Activated naive CD8-positive, alpha-beta T cell treated with anti-CD3 and anti-CD28 coated beads, Interleukin-2, amount 50 U/mL, for 16 hours (primary cell): ENCODE measurements at regions not wholly inside any gene's neighbourhood (a gene's known extent, or its start where the extent isn't known, plus 50 kb on each side); places are given as distances from the start of the nearest gene placed in this dataset.

Experiments used
- DNase-seq: peaks from one replicate; pipeline ENCODE4 v3.0.0-alpha.2; 2020; ENCODE audit warnings: low read depth, low spot score

DNA sequence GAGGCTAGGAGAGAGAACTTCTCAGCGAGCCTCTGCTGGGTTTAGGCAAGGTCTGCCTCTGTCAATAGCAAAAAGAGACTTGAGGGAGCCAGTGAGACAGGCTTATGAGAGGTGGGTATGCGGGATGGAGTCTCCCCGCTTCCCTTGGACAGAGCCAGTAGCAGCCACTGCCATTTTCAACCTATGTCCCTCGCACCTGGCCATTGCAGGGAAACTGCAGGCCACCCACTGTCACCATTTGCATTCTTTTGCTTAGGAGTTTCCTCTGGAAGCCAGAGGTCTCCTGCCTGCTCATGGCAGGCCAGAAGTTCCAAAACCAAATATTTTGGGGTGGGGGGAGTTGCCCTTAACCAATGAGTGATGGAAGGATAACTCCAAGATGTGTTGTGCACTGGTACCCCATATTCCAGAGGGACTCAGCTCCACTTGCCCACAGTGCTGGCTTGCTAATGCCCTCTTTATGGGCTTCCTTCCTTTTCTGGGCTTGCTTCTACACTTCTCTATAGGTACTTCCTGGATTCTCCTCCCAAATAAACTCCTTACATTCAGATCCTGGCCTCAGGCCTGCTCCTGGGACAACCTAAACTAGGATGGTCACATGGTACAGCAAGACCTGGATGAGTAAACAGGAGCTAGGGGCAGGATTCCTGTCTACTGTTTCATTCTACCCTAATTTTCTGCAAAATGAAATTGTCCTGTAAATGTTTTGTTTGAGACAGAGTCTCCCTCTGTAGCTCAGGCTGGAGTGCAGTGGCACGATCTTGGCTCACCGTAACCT, 108.9 kb upstream of the PROK2 start:
- no peak for DNase-seq

DNA sequence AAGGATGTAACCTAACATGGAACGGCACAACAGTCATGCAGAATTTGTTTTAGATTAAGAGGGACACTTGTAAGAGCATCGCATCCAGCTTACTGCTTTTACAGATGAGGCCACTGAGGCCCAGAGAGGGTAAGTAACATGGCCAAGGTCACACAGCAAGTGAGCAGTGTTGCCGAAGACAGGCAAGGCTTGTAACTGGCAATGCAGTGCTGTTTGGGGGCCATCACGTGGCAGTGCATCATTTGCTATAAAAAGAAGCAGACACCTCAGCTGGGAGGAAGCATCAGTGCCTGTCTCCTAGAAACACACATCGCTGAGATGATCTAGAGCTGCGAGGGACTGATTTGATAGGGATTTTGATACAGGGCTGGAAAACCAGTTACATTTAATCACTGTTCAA, 108.2 kb upstream of the PROK2 start:
- DNase-seq = no peak

DNA sequence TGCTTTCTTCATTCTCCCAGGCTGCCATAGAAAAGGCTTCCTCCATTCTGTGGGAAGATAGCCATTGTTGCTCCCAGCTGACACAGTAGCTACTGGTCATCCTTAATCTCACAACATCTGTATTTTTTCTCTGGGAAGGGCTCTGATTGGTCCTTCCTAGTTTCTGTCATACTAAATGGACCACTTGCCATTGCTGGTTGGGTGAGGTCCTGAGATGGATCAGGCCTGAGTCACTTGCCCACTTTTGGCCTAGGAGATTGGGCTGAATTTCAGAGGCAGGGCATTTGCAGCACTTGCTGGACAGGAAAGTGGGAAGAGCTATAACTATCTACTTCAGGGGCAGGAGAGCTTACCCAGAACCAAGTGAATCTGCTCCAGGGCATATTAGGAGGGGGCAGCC, 106.5 kb upstream of the PROK2 start:
- no peak for DNase-seq

DNA sequence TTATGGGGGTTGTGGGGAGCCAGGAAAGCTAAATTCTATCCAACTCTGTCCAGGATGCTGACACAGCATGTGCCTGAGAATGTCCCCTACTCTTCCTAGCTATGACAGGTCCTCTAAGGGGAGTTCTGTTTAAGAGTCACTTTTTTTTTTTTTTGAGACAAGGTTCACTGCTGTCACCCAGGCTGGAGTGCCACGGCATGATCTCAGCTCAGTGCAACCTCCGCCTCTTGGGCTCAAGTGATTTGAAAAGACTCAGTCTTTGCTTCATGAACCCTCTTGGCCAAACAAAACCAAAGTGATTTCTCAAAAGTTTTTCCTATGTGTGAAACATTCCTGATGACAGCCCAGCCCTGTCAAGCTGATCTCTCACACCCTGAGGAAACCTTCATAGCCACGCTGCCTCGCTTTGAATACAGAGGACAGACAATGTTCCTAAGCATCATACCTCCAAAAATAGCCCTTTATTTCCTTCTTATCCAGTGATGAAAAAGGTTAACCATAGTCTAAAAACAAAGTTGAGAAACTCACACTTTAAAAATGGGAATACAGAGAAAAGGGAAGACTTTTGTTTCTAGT, 105.5 kb upstream of the PROK2 start:
- no peak for DNase-seq

DNA sequence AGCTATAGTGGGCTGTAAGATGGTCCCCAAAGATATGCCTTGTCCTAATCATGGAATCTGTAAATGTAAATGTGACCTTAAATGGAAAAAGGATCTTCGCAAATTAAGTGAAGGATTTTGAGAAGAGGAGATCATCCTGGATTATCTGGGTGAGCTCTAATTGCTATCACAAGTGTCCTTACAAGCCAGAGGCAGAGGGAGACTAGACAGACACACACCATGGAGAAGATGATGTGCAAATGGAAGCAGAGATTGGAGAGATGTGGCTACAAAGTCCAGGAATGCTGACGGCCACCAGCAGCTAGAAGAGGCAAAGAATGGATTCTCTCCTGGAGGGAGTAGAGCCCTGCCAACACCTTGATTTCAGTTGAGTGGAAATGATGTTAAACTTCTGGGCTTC, 102.3 kb upstream of the PROK2 start:
- no peak for DNase-seq

DNA sequence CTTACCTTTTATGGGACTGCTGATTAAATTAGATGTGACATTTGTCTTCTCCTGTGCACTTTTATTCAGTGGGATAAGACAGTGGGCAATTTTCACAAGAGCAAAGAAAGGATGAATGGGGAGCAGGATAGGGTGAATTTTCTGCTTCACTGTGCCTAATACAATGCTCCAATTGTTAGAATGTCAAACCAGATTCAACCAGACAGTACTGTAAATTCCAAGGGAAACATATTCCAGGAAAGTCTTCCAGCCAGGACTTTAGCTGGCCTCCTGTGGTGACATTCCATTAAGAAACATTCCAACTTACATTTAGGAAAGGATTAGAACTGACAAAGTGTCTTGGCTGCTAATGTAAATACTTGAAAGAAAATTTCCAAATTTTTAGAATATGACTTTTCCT, 100.1 kb upstream of the PROK2 start:
- no peak for DNase-seq

DNA sequence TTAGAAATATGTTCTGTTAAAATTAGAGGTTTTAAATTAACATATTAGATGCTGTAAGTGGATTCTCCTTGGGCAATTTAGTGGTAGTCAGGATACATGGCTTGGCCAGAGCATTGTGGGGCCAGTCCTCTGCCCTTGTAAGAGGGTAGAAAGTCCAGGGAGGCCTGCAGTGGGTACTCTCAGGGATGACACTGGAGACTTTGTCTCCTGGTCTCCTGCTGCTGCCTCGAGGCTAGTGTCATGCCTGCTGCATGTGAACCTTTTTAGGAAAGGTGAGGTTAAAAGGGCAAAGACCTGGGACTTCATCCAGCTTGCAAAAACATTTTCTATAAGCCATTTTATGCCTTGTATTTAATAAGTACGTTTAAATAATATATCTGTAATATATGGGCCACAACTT, 96.8 kb upstream of the PROK2 start:
- DNase-seq = no peak

DNA sequence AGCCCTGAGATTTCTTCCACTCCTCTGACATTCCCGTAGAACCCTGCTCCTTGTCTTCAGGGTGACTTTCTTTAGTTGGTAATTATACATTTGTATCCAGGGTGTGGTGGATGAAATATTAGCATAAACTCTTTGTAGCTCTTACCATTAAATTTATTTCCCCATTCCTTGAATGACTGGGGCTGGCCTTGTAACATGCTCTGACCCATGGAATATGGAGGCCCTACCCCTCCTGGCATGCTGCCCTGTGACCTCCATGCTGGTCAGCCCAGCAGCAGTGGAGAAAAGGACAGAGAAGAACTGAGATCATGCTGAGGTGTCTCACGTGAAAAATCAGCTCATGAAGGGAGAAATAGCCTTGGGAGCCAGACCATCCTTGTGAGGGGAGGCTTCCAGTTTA, 96.1 kb upstream of the PROK2 start:
- DNase-seq = no peak

DNA sequence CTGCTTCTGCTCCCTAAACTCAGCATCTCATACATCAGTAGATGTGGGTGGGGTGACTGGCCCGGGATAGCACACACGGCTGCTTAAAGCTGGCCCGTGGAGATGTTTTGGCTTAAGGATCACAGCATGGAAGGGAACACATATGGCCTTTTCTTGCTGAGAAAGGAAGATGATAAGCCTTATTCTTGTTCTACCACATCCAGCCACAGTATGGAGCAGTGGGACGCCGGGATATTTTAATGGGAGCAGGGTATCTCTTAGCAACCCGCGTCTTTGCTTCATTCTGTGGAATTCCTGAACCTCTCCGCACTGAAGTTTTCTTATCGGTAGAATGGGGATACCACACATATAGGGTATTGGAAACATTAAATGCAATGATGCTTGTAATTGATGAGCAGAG, 94.1 kb upstream of the PROK2 start:
- DNase-seq = no peak

DNA sequence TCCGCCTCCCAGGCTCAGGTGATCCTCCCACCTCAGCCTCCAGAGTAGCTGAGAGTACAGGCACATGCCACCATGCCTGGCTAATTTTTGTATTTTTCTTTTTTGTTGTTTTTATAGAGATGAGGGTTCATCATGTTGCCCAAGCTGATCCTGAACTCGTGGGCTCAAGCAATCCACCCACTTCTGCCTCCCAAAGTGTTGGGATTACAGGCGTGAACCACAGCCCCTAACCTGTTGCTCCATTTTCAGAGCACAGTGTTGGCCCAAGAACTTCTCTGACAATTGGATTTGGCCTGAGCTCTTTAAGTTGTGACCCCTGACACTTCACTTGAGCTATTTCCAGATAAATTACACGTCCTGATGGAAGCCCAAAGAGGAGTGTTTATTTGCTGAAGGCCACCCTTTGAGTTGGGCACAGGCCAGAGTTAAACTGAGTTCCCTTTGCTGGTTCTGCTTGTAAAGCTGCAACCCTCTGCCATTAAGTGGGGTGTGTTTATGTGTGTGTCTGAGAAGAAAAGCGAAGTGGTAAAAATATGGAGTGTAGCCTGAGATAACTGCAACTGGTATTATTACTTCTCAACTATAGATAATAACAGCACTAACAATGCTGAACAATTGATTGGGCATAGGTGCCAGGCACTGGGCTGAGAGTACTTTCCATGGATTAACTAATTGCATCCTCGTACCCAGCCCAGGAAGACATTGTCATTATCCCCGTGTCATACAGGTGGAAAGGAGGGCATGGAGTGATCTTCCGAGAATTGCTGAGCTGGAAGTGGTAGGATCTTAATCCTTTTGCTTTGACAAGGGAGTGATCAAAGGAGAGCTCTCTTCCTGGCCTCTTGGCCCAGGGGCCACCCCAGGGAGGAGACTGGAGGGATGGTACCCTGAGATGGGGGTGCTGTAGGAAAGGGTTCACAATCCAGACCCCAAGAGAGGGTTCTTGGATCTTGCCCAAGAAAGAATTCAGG, 91.5 kb upstream of the PROK2 start:
- no peak for DNase-seq

DNA sequence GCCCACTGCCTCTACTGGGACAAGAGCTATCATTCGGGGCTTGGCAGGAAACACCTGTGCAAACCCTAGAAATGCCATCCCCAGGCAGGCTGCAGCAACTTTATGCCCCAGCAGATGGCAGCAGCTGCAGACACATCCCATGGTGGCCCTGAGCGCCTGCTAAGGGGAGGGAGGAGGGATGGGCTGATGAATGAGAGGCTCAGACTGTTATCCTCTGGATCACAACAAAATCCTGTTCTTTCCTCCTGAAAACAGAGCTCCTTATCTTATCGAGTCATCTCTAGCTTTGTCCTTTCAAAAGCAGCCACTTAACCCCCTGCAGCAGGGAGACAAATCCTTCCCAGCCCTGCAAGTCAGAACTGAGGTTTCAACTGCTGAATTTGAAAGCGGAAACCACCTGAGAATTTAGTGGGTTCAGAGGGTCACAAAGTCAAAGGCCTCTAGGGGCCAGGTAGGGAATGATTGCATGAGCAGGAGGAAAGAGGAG, 90.6 kb upstream of the PROK2 start:
- DNase-seq = peak; percentile 57

DNA sequence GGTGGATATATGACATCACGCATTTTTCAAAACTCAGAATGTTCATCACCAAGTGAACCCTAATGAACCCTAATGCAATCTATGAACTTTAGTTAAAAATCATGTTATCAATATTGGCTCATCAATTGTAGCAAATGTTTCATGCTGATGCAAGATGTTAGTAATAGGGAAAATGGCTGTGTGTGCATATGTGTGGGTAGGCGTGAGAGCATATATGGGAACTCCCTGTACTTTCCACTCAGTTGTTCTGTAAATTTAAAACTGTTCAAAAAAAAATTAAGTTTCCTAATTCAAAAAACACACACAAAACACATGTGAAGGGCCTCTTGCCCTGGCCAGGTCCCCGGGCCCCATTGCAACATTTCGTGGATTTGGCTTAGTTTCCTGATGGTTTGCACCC, 89.7 kb upstream of the PROK2 start:
- DNase-seq = no peak

DNA sequence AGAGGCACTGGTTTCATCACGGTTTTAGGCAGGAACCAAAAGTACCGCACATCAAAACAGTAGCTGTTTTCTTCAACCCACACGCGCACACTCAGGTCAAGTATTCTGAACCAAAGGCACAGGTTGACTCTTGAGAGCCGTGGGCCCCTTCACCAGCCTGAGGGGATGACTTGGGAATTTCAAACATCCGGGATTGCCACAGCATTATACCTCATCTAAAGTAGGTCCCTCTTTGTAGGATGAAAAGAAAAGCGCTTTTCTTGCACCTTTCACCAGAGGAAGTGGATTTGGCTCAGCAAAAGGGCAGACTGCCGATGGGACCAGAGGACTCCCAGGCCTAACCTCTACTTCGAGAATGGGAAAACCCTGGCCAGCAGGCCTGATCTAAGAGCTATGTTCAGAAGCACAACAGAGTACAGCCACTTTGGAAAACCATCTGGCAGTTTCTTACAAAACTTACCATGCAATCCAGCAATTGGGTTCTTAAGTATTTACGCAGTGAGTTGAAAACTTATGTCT, 88.2 kb upstream of the PROK2 start:
- DNase-seq = no peak

DNA sequence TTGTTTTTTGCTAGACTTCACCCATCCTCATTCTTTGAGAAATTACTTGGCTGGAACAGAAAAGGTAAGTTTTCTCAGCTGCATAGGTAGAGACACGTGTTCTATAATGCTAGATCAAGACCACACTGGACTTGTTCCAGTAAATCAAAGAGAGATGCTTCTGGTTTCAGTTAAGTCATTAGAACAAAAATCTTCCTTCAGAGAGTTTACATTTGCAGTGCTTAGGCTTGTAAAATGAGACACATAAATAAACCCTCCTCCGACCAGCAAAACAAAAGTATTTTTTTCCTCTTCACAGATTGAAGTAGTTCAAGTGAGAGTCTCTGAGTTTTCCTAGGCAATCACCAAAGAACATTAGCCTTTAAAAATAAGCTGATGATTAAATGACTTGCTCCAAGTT, 87.3 kb upstream of the PROK2 start:
- DNase-seq = no peak

DNA sequence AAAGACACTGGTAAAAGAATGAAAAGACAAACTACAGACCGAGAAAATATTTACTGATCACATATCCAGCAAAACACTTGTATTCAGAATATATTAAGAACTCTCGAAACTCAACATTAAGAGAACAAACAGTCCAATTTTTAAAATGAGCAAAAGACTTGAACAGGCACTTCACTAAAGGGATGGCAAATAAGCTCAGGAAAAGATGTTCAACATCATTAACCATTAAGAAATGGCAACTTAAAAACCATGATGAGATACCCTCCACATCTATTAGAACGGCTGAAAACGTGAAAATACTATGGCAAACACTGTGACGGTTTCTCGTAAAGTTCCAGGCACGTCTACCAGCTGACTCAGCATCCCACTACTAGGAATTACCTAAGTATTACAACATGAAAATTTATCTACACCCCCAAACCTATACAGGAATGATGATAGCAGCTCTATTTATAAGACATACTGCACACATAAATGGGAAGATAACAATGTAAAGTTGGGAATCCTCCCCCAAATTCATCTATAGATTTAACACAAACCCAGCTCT, 86.1 kb upstream of the PROK2 start:
- no peak for DNase-seq

DNA sequence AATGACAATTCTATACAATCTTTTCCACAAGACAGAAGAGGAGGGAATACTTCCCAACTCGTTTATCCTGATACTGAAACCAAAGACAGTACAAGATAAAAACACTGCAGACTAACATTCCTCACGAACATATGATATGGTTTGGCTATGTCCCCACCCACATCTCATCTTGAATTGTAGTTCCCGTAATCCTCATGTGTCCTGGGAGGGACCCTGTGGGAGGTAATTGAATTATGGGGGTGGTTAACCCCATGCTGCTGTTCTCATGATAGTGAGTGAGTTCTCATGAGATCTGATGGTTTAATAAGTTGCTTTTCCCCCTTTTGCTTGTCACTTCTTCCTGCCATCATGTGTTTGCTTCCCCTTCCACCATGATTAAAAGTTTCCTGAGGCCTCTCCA, 83.9 kb upstream of the PROK2 start:
- DNase-seq = no peak

DNA sequence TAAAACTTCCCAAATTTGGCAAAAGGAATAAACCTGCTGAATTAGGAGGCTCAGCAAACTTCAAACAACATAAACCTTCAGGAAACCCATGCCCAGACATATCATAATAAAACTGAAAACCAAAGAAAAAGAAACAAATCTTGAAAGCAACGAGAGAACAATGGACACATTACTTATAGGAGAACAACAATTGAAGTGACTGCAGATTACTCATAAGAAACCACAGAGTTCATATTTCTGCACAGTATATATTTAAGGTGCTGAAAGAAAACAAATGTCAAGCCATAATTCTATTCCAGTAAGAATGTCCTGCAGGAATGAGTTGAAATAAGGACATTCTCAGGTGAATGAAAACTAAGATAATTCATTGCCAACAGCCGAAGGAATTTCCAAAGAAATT, 80.8 kb upstream of the PROK2 start:
- DNase-seq = no peak

DNA sequence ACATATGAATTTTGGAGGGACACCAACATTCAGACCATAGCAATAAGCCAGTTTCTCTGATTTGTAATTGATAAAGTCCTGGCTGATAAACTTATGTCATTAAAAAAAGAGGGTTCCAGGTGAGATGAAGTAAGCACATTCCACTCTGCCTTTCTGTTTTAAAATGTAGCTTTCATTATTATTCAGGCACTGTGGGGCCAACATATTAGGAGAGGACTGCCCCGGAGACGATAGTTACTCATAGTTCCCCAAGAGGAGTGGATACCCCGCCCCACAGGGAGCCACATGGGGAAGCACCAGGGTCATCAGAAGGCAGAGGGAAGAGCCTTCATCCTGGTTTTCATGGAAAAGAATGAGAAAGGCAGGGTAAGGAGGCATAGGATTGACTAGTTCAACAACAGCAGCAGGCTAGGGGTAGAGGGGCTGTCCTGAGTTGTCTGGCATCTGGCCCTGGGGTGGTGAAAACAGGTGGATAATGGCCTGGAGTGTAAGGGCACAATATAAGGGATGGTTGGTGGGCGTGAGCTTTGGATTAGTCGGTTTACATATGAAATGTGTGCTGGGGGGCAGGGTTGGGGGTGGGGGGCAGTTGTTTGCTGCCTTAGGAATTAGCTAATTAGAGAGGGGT, 78.7 kb upstream of the PROK2 start:
- DNase-seq = no peak

DNA sequence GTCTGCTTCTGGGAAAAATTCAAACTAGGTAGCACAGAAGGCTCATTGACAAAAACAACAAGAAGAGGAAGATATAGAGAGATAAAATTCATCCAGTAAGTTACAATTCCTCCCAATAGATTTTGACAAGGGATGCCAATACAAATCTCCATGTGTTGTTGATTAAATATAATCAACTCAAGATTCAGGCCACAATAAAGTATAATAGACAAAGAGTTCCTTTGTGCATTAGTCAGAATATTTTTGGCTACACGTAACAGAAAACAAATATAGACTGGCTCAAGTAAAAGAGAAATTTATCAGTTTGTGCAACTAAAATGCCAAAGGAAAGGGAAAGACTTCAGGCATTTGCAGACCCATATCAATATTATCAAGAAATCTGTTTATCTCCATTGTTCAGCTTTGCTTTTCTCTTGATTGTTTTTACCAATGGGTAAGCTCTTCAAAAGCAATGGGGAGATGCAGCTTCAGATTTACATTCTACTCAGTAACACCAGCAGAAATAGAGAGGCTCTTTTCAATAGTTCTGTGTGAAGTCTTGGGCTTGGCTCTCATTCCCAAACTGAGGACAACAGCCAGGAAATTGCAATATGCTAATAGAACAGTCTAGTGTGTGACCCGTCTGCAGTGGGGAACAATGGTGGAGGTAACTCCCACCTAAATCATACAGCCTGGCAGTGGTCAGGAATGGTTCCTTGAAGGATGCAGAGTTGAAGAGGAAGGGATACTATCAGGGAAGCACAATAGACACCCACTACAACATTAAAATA, 77.6 kb upstream of the PROK2 start:
- no peak for DNase-seq

DNA sequence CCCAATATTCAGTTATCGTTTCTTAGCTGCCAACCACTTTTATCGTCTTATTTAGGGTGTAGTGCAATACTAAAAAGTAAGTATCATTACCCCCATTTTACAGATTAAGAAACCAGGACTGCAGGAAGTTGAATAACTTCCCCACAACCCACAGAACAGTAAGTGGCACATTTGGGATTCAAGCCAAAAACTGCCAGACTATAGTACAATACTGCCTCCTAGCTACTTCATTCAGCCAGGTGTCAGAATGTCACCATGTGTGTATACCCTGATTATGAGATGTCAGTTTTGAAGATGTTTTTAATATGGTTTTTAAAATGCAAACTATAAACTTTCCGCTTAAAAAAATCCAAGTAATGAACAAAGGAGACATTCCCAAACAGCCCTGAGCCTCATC, 74.2 kb upstream of the PROK2 start:
- DNase-seq = no peak
